HEK293T (cell line): ENCODE measurements at regions not wholly inside any gene's neighbourhood (a gene's known extent, or its start where the extent isn't known, plus 50 kb on each side); places are given as distances from the start of the nearest gene placed in this dataset.

ENCODE experiments used
- FOXA1 ChIP-seq: fragments of 450-650 bp; IDR thresholded peaks from 2 replicates; pipeline ENCODE4 v1.6.1; 2016; ENCODE audit warnings: mild to moderate bottlenecking
- FOXK2 ChIP-seq: fragments of 450-650 bp; IDR thresholded peaks from 2 replicates; pipeline ENCODE4 v1.6.1; 2016; ENCODE audit warnings: mild to moderate bottlenecking
- L3MBTL2 ChIP-seq: fragments of 450-650 bp; conservative IDR thresholded peaks from 2 replicates; pipeline ENCODE4 v1.6.1; 2016; ENCODE audit warnings: mild to moderate bottlenecking
- LEF1 ChIP-seq: fragments of 450-650 bp; IDR thresholded peaks from 2 replicates; pipeline ENCODE4 v1.6.1; 2017; ENCODE audit warnings: mild to moderate bottlenecking, borderline replicate concordance
- SUZ12 ChIP-seq: fragments of 450-650 bp; IDR thresholded peaks from 2 replicates; pipeline ENCODE4 v1.6.1; 2016; ENCODE audit warnings: mild to moderate bottlenecking

GRCh38 chr5:77866198-77866597 is 90.1 kb upstream of the TBCA start:
- TF ChIP-seq LEF1 (no peak), L3MBTL2 (no peak), SUZ12 (no peak), FOXA1 (no peak), FOXK2 (no peak)
